ENCODE measurements at regions not wholly inside any gene's neighbourhood (a gene's known extent, or its start where the extent isn't known, plus 50 kb on each side); places are given as distances from the start of the nearest gene placed in this dataset.

- no peak for TF ChIP-seq ZNF18 (tag by site-specific recombination; IDR thresholded peaks at IDR 0.05)
- TF ChIP-seq ZNF549 (tag by site-specific recombination; IDR thresholded peaks at IDR 0.05) = no peak
- no peak for TF ChIP-seq ZNF132 (tag by site-specific recombination; IDR thresholded peaks at IDR 0.05; ENCODE audit: borderline replicate concordance)
- TF ChIP-seq ZNF19 (tag by site-specific recombination; IDR thresholded peaks at IDR 0.05; ENCODE audit: low read depth) = no peak
- TF ChIP-seq ZSCAN16 (tag by site-specific recombination; IDR thresholded peaks at IDR 0.05) = no peak
- TF ChIP-seq ZNF530 (tag by site-specific recombination; IDR thresholded peaks at IDR 0.05; ENCODE audit: low read depth) = no peak
- no peak for TF ChIP-seq ZNF302 (tag by site-specific recombination; IDR thresholded peaks at IDR 0.05; ENCODE audit: low read depth)
- no peak for TF ChIP-seq OVOL3 (tag by site-specific recombination; IDR thresholded peaks at IDR 0.05)
- no peak for TF ChIP-seq GLIS2 (tag by site-specific recombination; IDR thresholded peaks at IDR 0.05)
Measured at GRCh38 chr4:159024266-159024665, 78.6 kb upstream of the RAPGEF2 start (continued).

GRCh38 chr4:159024828-159025227 is 78.1 kb upstream of the RAPGEF2 start:
- Histone ChIP-seq H3K4me1 (ENCODE audit: control insufficient read depth, insufficient read depth, low read length) (peaks cover 6% of the 10 kb centered on the region), H3K36me3 (ENCODE audit: control insufficient read depth in 2 of 2, insufficient read depth in 1 of 2, low read length in 2 of 2) (no peaks in the 10 kb centered on the region), H3K9me3 (ENCODE audit: control insufficient read depth, insufficient read depth, low read depth, low read length) (no peaks in the 10 kb centered on the region), H3K4me3 (ENCODE audit: low read depth, low read length) (no peak overlapping the region), H3K27ac (ENCODE audit: extremely low read depth, low read depth, low read length) (no peak overlapping the region)
- TF ChIP-seq ZNF610 (tag by site-specific recombination; IDR thresholded peaks at IDR 0.05; ENCODE audit: borderline replicate concordance) (no peak), ZSCAN23 (tag by site-specific recombination; IDR thresholded peaks at IDR 0.05) (no peak), ZNF248 (tag by site-specific recombination; IDR thresholded peaks at IDR 0.05) (no peak), SP7 (tag by site-specific recombination; IDR thresholded peaks at IDR 0.05) (no peak), ZNF488 (tag by site-specific recombination; IDR thresholded peaks at IDR 0.05) (no peak), GFI1B (tag by site-specific recombination; IDR thresholded peaks at IDR 0.05) (no peak)
- CTCF ChIA-PET = no interaction called here
- POLR2A ChIA-PET = no interaction called here

- H3K4me3 ChIP-seq (ENCODE audit: low read depth, low read length) = no peak overlapping the region
- H3K27ac ChIP-seq (ENCODE audit: extremely low read depth, low read depth, low read length) = no peak overlapping the region
- H3K9me3 ChIP-seq (ENCODE audit: control insufficient read depth, insufficient read depth, low read depth, low read length) = no peaks in the 10 kb centered on the region
- no peaks in the 10 kb centered on the region for H3K36me3 ChIP-seq (ENCODE audit: control insufficient read depth in 2 of 2, insufficient read depth in 1 of 2, low read length in 2 of 2)
- peaks cover 6% of the 10 kb centered on the region for H3K4me1 ChIP-seq (ENCODE audit: control insufficient read depth, insufficient read depth, low read length)
- POLR2A ChIA-PET = no interaction called here
- CTCF ChIA-PET = interaction anchor here (0.7 to 0.8 kb wide), 2 partner anchors 11 to 131 kb away, joined by 3 to 5 read pairs; no protein-coding TSS in a partner anchor
- TF ChIP-seq ZNF138 (tag by site-specific recombination; IDR thresholded peaks at IDR 0.05; ENCODE audit: borderline replicate concordance) (no peak), ZNF48 (tag by site-specific recombination; IDR thresholded peaks at IDR 0.05) (no peak), ZNF26 (tag by site-specific recombination; IDR thresholded peaks at IDR 0.05) (no peak), ZNF18 (tag by site-specific recombination; IDR thresholded peaks at IDR 0.05) (no peak), PRDM6 (tag by site-specific recombination; IDR thresholded peaks at IDR 0.05) (no peak), ZNF280C (tag by site-specific recombination; IDR thresholded peaks at IDR 0.05) (no peak), BCL11A (tag by site-specific recombination; IDR thresholded peaks at IDR 0.05; ENCODE audit: low read depth) (no peak), AEBP2 (tag by site-specific recombination; IDR thresholded peaks at IDR 0.05; ENCODE audit: borderline replicate concordance) (no peak)
Measured at GRCh38 chr4:159026329-159026728, 76.5 kb upstream of the RAPGEF2 start.
